HEK293 (cell line): ENCODE measurements at regions not wholly inside any gene's neighbourhood (a gene's known extent, or its start where the extent isn't known, plus 50 kb on each side); places are given as distances from the start of the nearest gene placed in this dataset.

ENCODE experiments used
- KLF16 ChIP-seq: fragments of 450-650 bp; formaldehyde crosslinking; IDR thresholded peaks from 2 replicates; pipeline ENCODE4 v1.5.1; 2017; ENCODE audit warnings: missing biosample characterization, missing genetic modification characterization
- SALL2 ChIP-seq: fragments of 450-650 bp; formaldehyde crosslinking; IDR thresholded peaks from 2 replicates; pipeline ENCODE4 v1.5.0; 2017; ENCODE audit warnings: missing biosample characterization, mild to moderate bottlenecking, missing genetic modification characterization, borderline replicate concordance
- ZBTB20 ChIP-seq: fragments of 450-650 bp; formaldehyde crosslinking; IDR thresholded peaks from 2 replicates; pipeline ENCODE4 v1.5.1; 2016; ENCODE audit warnings: missing biosample characterization, missing genetic modification characterization
- TF ChIP-seq, protein P1 (sequence below): IDR thresholded peaks from 2 replicates; pipeline ENCODE4 v1.6.1; 2011; ENCODE audit warnings: mild to moderate bottlenecking, low read depth, low read length, borderline replicate concordance
- TF ChIP-seq, protein P2 (sequence below): fragments of 450-650 bp; formaldehyde crosslinking; IDR thresholded peaks from 2 replicates; pipeline ENCODE4 v1.5.1; 2016; ENCODE audit warnings: missing biosample characterization, missing genetic modification characterization

DNA sequence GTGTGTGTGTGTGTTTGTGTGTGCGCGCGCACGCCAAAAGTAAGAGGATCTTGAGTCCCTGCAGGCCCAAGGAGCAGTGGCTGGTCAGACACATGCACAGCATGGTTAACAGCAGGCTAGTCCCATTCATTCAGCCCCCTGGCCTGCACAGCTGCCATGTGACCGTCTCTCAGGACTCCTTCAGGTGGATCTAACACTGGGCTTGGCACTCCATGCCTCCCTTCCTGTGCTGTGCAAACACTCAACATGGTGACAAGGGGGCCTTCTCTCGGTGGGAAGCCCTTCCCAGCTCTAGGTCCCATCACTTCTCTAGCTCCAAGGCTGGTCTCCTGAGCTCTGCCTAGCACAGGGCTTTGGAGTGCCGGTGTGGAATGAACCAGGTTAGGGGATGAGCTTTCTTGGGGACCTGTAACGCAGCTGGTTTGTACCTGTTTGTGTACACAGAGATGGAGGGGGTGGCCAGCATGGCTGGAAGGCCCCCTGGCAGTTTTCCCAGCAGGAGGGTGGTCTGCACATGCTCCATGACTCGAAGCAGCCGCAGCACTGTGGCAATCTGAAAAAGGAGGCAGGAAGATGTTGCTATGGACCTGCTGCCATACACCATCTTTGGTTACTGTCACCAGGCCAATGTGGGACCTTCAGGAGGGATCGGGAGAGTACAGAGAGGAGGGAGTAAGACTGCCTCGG lies 69.4 kb upstream of the GCSH start:
- TF ChIP-seq, protein P1, sequence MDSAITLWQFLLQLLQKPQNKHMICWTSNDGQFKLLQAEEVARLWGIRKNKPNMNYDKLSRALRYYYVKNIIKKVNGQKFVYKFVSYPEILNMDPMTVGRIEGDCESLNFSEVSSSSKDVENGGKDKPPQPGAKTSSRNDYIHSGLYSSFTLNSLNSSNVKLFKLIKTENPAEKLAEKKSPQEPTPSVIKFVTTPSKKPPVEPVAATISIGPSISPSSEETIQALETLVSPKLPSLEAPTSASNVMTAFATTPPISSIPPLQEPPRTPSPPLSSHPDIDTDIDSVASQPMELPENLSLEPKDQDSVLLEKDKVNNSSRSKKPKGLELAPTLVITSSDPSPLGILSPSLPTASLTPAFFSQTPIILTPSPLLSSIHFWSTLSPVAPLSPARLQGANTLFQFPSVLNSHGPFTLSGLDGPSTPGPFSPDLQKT = no peak
- TF ChIP-seq, protein P2, sequence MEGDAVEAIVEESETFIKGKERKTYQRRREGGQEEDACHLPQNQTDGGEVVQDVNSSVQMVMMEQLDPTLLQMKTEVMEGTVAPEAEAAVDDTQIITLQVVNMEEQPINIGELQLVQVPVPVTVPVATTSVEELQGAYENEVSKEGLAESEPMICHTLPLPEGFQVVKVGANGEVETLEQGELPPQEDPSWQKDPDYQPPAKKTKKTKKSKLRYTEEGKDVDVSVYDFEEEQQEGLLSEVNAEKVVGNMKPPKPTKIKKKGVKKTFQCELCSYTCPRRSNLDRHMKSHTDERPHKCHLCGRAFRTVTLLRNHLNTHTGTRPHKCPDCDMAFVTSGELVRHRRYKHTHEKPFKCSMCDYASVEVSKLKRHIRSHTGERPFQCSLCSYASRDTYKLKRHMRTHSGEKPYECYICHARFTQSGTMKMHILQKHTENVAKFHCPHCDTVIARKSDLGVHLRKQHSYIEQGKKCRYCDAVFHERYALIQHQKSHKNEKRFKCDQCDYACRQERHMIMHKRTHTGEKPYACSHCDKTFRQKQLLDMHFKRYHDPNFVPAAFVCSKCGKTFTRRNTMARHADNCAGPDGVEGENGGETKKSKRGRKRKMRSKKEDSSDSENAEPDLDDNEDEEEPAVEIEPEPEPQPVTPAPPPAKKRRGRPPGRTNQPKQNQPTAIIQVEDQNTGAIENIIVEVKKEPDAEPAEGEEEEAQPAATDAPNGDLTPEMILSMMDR (tag by site-specific recombination) = no peak
- TF ChIP-seq KLF16 (no peak), ZBTB20 (tag by site-specific recombination) (no peak), SALL2 (no peak)
